ENCODE measurements at regions not wholly inside any gene's neighbourhood (a gene's known extent, or its start where the extent isn't known, plus 50 kb on each side); places are given as distances from the start of the nearest gene placed in this dataset.
A peak's percentile ranks its signal among the peaks of the same experiment; 100 is the strongest.

DNA sequence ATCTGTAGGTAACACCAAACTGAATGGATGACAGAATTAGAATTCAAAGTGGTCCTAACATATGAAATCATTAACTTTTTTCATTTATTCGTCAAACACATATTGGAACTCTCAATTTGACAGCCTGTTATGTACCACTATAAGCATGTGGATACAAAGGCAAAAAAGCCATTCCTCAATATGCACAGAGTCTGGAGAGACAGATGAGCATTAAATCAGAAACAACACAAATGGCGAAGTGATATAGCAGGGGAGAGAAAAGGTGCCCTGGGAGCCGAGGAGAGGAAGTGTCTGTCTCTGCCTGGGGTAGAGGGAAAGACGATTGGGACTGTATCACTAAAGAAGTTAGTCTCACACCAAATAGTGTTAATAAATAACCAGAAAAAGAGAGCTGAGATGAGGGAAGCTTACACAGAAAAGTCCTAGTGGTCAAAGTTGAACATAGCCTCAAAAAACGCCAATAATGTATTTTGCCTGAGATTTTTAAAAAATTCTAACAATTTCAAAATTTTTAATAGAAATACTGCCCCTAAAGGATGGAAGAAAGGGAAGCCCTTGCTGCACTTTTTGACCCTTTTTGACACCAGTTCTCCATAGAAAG lies 417.5 kb downstream of the TUSC7 start:
- no peaks in the 10 kb centered on the region for H4K20me1 ChIP-seq (replicated peaks in 1 of 2; ENCODE audit: control insufficient read depth in 1 of 2, insufficient read depth in 2 of 2, low read length in 2 of 2)
- WGBS, 2 experiments (ENCODE audit: extremely low coverage in 1 of 2, insufficient coverage in 1 of 2, insufficient read length in 1 of 2, insufficient replicate concordance in 2 of 2, low coverage in 1 of 2, low lambda C conversion rate in 2 of 2, missing lambda C conversion rate in 1 of 2) = 76% methylated on average over 5 of the region's 5 CpGs; no CpG with 5 or more reads in 1 of the 2 experiments
- TF ChIP-seq CTBP2 (IDR thresholded peaks at IDR 0.05; ENCODE audit: borderline replicate concordance, insufficient read depth, insufficient read length, low read length) (no peak), CEBPB (IDR thresholded peaks at IDR 0.05; ENCODE audit: low read depth, low read length) (no peak), TEAD4 (IDR thresholded peaks at IDR 0.05; ENCODE audit: low read depth, low read length) (no peak), YY1 (IDR thresholded peaks at IDR 0.05; ENCODE audit: low read depth, low read length) (no peak), RXRA (IDR thresholded peaks at IDR 0.05; ENCODE audit: insufficient read depth, low read depth, low read length) (no peak), SIN3A (conservative IDR thresholded peaks at IDR 0.05 in 1 of 2, IDR thresholded peaks at IDR 0.05 in 1 of 2; ENCODE audit: low read depth in 1 of 2, low read length in 2 of 2) (no peak), RAD21 (IDR thresholded peaks at IDR 0.05 in 1 of 2, conservative IDR thresholded peaks at IDR 0.05 in 1 of 2; ENCODE audit: low read depth in 2 of 2, low read length in 2 of 2) (no peak), TCF12 (IDR thresholded peaks at IDR 0.05; ENCODE audit: low read depth, low read length) (no peak), CHD1 (IDR thresholded peaks at IDR 0.05; ENCODE audit: low read depth, low read length) (no peak), BACH1 (IDR thresholded peaks at IDR 0.05; ENCODE audit: low read length) (no peak), POLR2A (IDR thresholded peaks at IDR 0.05; ENCODE audit: control extremely low read depth in 1 of 2, low read depth in 2 of 2, low read length in 2 of 2) (no peak)
- TF ChIP-seq, protein P1, sequence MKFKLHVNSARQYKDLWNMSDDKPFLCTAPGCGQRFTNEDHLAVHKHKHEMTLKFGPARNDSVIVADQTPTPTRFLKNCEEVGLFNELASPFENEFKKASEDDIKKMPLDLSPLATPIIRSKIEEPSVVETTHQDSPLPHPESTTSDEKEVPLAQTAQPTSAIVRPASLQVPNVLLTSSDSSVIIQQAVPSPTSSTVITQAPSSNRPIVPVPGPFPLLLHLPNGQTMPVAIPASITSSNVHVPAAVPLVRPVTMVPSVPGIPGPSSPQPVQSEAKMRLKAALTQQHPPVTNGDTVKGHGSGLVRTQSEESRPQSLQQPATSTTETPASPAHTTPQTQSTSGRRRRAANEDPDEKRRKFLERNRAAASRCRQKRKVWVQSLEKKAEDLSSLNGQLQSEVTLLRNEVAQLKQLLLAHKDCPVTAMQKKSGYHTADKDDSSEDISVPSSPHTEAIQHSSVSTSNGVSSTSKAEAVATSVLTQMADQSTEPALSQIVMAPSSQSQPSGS (IDR thresholded peaks at IDR 0.05; ENCODE audit: low read length) = no peak

More for the DNA sequence above, 417.5 kb downstream of the TUSC7 start:
- no peak overlapping the region for H3K56ac ChIP-seq (replicated peaks; ENCODE audit: insufficient read length, low read depth, low read length)
- no peak overlapping the region for H3K9ac ChIP-seq (replicated peaks in 1 of 4; ENCODE audit: extremely low read depth in 1 of 4, low read depth in 3 of 4, low read length in 3 of 4)
- FAIRE-seq (no peak), DNase-seq (ENCODE audit: low read depth in 1 of 2, low spot score in 2 of 2) (no peak)
- H4K5ac ChIP-seq (ENCODE audit: insufficient read length, low read depth, low read length) = no peak overlapping the region
- no peaks in the 10 kb centered on the region for H3K79me2 ChIP-seq (ENCODE audit: control insufficient read depth in 1 of 2, insufficient read depth in 2 of 2, low read length in 2 of 2)
- no peak overlapping the region for H3K4ac ChIP-seq (replicated peaks; ENCODE audit: insufficient read length, low read depth, low read length)
- H3K36me3 ChIP-seq (ENCODE audit: control insufficient read depth in 2 of 4, insufficient read depth in 4 of 4, low read length in 3 of 4) = no peaks in the 10 kb centered on the region
- POLR2A ChIA-PET (ENCODE audit: partially characterized antibody) = no interaction called here
- no peak overlapping the region for H3K23ac ChIP-seq (ENCODE audit: insufficient read length)
- H3K9me3 ChIP-seq (ENCODE audit: insufficient read depth in 2 of 2, low read depth in 1 of 2, low read length in 1 of 2) = no peaks in the 10 kb centered on the region
- no peak overlapping the region for H3K4me3 ChIP-seq (ENCODE audit: extremely low read depth in 1 of 4, insufficient read depth in 2 of 4, low read depth in 3 of 4, low read length in 4 of 4)
- no peak overlapping the region for H2BK12ac ChIP-seq (ENCODE audit: low read depth, low read length)
- H2BK120ac ChIP-seq (replicated peaks; ENCODE audit: low read depth, low read length) = no peak overlapping the region
- H3K79me1 ChIP-seq (ENCODE audit: low read depth, low read length) = no peaks in the 10 kb centered on the region
- no peak overlapping the region for H2BK5ac ChIP-seq (ENCODE audit: low read depth, low read length)
- H3K14ac ChIP-seq (ENCODE audit: insufficient read length) = no peak overlapping the region
- no peak overlapping the region for H3K4me2 ChIP-seq (ENCODE audit: insufficient read depth in 1 of 2, low read depth in 2 of 2, low read length in 2 of 2)
- no peak overlapping the region for H2BK20ac ChIP-seq (ENCODE audit: low read length)
- H3K18ac ChIP-seq (ENCODE audit: extremely low read depth, low read length) = no peak overlapping the region
- H2AK5ac ChIP-seq (ENCODE audit: low read depth, low read length) = no peak overlapping the region
- no peak overlapping the region for H4K8ac ChIP-seq (ENCODE audit: extremely low read depth, insufficient read depth, low read length)
- no peaks in the 10 kb centered on the region for H3K27me3 ChIP-seq (replicated peaks in 1 of 4; ENCODE audit: control insufficient read depth in 3 of 4, extremely low read depth in 1 of 4, insufficient read depth in 3 of 4, low read length in 3 of 4)
- H3K23me2 ChIP-seq (ENCODE audit: low read depth, low read length) = no peaks in the 10 kb centered on the region
- no peak overlapping the region for H4K91ac ChIP-seq (replicated peaks; ENCODE audit: insufficient read length, low read length)
- CTCF ChIA-PET (ENCODE audit: partially characterized antibody) = interaction anchor here (0.6 to 1.2 kb wide), 5 partner anchors 9 to 318 kb away, joined by 3 to 6 read pairs (median 3); no protein-coding TSS in a partner anchor
- no peaks in the 10 kb centered on the region for H3K4me1 ChIP-seq (replicated peaks in 1 of 4; ENCODE audit: control insufficient read depth in 3 of 4, insufficient read depth in 4 of 4, low read length in 3 of 4)
- H2BK15ac ChIP-seq (ENCODE audit: low read length) = no peak overlapping the region
- H2AFZ ChIP-seq (ENCODE audit: low read length) = 0 out of 2 replicates have a peak overlapping the region, but pooled peaks have one; percentile 36
- H3K27ac ChIP-seq (ENCODE audit: low read depth, low read length) = no peak overlapping the region
